Osteoblast (primary cell): ENCODE measurements at regions not wholly inside any gene's neighbourhood (a gene's known extent, or its start where the extent isn't known, plus 50 kb on each side); places are given as distances from the start of the nearest gene placed in this dataset.

Experiments
- DNase-seq: peaks from one replicate; pipeline ENCODE4 v3.0.0; 2011; ENCODE audit warnings: low spot score, mixed read lengths; ENCODE audit not compliant: insufficient read length; ENCODE audit errors: missing footprints
- H2AFZ ChIP-seq: 2 replicates; pipeline ENCODE4 v1.6.0; 2011; ENCODE audit warnings: mild to moderate bottlenecking, low read length
- H3K27ac ChIP-seq: 2 replicates; pipeline ENCODE4 v1.5.1; 2011; ENCODE audit warnings: mild to moderate bottlenecking, low read depth, low read length, moderate library complexity
- H3K27me3 ChIP-seq: 2 replicates; pipeline ENCODE4 v1.6.0; 2012; ENCODE audit warnings: mild to moderate bottlenecking, control low read depth, inconsistent platforms, low read length, moderate library complexity; ENCODE audit not compliant: insufficient read depth
- H3K36me3 ChIP-seq: 2 replicates; pipeline ENCODE4 v1.5.1; 2011; ENCODE audit warnings: mild to moderate bottlenecking, low read length, control low read depth, moderate library complexity; ENCODE audit not compliant: insufficient read depth
- H3K4me1 ChIP-seq: 2 replicates; pipeline ENCODE4 v1.5.1; 2011; ENCODE audit warnings: mild to moderate bottlenecking, low read length, control low read depth, moderate library complexity; ENCODE audit not compliant: insufficient read depth
- H3K4me2 ChIP-seq: 2 replicates; pipeline ENCODE4 v1.6.0; 2011; ENCODE audit warnings: mild to moderate bottlenecking, low read length; ENCODE audit not compliant: insufficient read depth
- H3K4me3 ChIP-seq: fragments of 200-600 bp; sonication (generic); 3 replicates; pipeline ENCODE4 v1.5.1; 2012; ENCODE audit warnings: mild to moderate bottlenecking, low read length, inconsistent platforms; ENCODE audit not compliant: insufficient read depth
- H3K79me2 ChIP-seq: 2 replicates; pipeline ENCODE4 v1.6.0; 2012; ENCODE audit warnings: mild to moderate bottlenecking, low read length, control low read depth, inconsistent platforms; ENCODE audit not compliant: insufficient read depth
- H3K9me3 ChIP-seq: 2 replicates; pipeline ENCODE4 v1.5.1; 2011; ENCODE audit warnings: low read depth, low read length, control low read depth
- H4K20me1 ChIP-seq: 2 replicates; pipeline ENCODE4 v1.6.0; 2012; ENCODE audit warnings: mild to moderate bottlenecking, low read length, control low read depth; ENCODE audit not compliant: insufficient read depth
- CTCF ChIP-seq: IDR thresholded peaks from 2 replicates; pipeline ENCODE4 v1.5.1; 2011; ENCODE audit warnings: mild to moderate bottlenecking, low read depth, low read length, moderate library complexity; ENCODE audit errors: extremely low read depth

DNA sequence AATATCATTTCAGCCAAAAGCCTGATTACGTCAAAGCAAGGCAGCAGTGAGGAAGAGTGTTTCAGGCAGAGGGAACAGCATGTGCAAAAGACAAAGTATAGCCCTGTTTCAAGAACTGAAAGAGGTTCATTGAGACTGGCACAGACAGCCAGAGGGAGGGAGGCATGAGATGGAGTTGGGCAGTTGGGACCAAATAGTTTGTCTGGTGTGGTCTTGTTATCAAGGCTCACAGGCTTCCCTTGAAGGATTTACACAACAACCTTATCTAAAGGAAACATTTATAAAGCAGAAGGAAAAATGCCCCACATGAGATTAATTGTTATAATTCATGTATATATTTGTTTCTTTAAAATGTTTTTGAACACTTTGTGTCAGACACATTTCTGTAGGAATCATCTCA, 253.3 kb downstream of the DMAC1 start:
- Histone ChIP-seq H4K20me1 (no peaks in the 10 kb centered on the region), H3K4me3 (no peak overlapping the region), H3K27ac (no peak overlapping the region)

DNA sequence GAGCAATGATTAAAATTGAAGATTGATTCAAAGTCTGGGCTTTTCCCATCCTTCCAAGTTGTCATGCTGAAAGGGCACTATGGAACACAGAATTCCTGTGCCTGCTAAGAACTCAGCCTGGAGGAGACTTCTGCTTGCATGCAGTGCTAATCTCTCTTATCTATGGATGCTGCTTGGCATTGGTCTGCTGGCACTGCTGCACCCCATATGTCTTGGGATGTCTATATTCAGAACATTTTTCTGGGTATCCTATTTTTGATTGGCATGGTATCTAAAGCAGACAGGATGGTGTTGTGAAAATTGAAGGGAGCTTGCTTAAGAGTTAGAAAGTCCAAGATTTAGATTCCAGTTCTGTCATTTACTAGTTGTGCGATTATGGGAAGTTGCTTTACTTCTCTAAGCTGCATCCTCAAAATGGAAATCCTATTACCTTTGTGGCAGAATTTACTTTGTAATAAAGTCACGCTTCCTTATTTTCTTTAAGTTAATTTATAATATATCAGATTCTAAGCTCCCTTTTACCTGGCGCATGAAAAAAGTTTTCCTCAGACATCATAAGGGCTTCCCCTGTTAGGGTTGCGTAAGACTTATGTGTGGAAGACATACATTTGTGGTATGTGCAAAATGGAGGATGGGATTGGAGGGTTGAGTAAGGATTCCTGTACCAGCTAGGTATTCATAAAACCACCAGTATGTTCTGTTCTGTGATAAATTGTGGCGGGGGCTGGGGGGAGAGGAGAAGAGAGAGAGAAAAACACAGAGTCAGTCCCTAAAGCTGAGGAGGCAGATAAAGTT, 254.0 kb downstream of the DMAC1 start:
- no peak overlapping the region for H3K4me3 ChIP-seq
- H4K20me1 ChIP-seq = no peaks in the 10 kb centered on the region
- no peaks in the 10 kb centered on the region for H3K79me2 ChIP-seq
- H3K27me3 ChIP-seq = no peaks in the 10 kb centered on the region
- H2AFZ ChIP-seq = no peak overlapping the region
- DNase-seq = no peak
- no peak overlapping the region for H3K27ac ChIP-seq
- no peaks in the 10 kb centered on the region for H3K36me3 ChIP-seq
- H3K4me2 ChIP-seq = no peak overlapping the region
- TF ChIP-seq CTCF = no peak
- H3K9me3 ChIP-seq = no peaks in the 10 kb centered on the region
- H3K4me1 ChIP-seq = no peaks in the 10 kb centered on the region

More for the DNA sequence above, 253.3 kb downstream of the DMAC1 start:
- Histone ChIP-seq H3K27me3 (no peaks in the 10 kb centered on the region), H3K4me2 (no peak overlapping the region), H3K9me3 (no peaks in the 10 kb centered on the region), H2AFZ (no peak overlapping the region), H3K79me2 (no peaks in the 10 kb centered on the region), H3K4me1 (no peaks in the 10 kb centered on the region), H3K36me3 (no peaks in the 10 kb centered on the region)
- TF ChIP-seq CTCF = no peak
- no peak for DNase-seq

DNA sequence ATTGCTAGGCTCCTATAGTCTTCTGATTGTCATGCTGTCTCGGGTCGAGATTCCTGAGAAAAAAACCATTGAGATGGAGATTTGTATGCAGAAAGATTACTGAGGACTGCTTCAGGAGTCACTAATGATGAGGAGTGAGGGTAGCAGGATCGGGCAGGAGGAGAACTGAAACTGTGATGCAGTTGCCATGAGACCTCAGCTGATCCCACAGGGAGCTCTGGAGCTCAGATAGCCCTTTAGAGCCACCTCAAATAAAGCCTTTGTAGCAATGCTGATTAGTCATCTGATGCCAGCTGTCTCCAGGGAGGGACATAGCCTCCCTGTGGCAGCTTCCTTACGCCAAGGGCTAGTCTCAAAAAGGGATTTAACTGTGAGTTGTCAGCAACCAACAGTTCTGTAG, 256.9 kb downstream of the DMAC1 start:
- DNase-seq = no peak
- TF ChIP-seq CTCF = no peak
- Histone ChIP-seq H3K4me3 (no peak overlapping the region), H4K20me1 (no peaks in the 10 kb centered on the region), H3K27me3 (no peaks in the 10 kb centered on the region), H3K9me3 (no peaks in the 10 kb centered on the region), H3K4me1 (no peaks in the 10 kb centered on the region), H3K79me2 (no peaks in the 10 kb centered on the region), H3K4me2 (no peak overlapping the region), H2AFZ (no peak overlapping the region), H3K27ac (no peak overlapping the region), H3K36me3 (no peaks in the 10 kb centered on the region)

- no peak overlapping the region for H3K27ac ChIP-seq
- H3K79me2 ChIP-seq = no peaks in the 10 kb centered on the region
- H3K27me3 ChIP-seq = no peaks in the 10 kb centered on the region
- no peak overlapping the region for H2AFZ ChIP-seq
- H3K4me3 ChIP-seq = no peak overlapping the region
- H3K4me1 ChIP-seq = no peaks in the 10 kb centered on the region
- H3K36me3 ChIP-seq = no peaks in the 10 kb centered on the region
- TF ChIP-seq CTCF = no peak
- H4K20me1 ChIP-seq = no peaks in the 10 kb centered on the region
- H3K4me2 ChIP-seq = no peak overlapping the region
- DNase-seq = no peak
- H3K9me3 ChIP-seq = no peaks in the 10 kb centered on the region
Observed at GRCh38 chr9:7542126-7542525, 257.5 kb downstream of the DMAC1 start.
